GM21717 (cell line): ENCODE measurements at regions not wholly inside any gene's neighbourhood (a gene's known extent, or its start where the extent isn't known, plus 50 kb on each side); places are given as distances from the start of the nearest gene placed in this dataset.

Experiments used
- ATAC-seq: cut with Tn5 transposase; IDR thresholded peaks from one replicate; pipeline ENCODE4 v1.9.1; 2021; ENCODE audit warnings: mild to moderate bottlenecking, moderate library complexity; ENCODE audit not compliant: unreplicated experiment

GRCh38 chr17:55635253-55635914 lies 87.3 kb downstream of the TMEM100 start:
- no peak for ATAC-seq

- no peak for ATAC-seq
These were observed 88.0 kb downstream of the TMEM100 start for GRCh38 chr17:55634702-55635101.

DNA sequence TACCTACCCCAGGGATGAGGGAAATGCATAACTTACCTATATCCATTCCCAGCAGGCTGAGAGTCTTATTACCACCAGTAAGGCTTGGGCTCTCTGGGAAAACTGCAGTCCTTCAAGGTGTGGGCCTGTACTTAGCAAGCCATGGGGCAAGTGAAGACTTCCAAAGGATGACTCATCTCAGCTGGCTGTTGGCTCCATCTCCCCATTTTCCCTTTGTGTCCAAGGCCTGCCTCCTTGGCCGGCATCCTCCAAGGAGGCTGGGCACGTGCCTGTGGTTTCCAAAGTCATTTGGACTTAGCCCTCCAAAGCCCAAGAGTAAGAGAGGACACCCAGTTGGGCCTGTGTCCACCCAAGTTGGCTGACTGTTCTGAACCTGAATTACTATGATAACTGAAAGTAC lies 89.8 kb downstream of the TMEM100 start:
- ATAC-seq: no peak

DNA sequence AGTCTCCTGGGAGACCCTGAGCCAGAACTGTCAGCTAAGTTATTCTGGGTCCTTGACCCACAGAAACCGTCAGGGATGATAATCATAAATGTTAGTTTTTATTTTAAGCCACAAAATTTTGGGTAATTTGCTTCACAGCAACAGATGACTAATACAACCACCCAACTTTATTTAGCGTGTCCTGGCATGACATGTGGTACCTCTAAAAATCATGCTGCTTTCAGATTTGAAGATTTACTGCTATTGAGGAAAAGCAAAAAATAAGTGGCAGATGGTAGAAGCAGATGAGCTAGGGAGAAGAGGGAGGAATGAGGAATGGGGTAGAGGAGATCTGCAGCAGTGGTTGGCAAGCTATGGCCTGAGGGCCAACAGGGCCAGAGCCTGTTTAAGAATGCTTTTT lies 90.4 kb downstream of the TMEM100 start:
- ATAC-seq: no peak

GRCh38 chr17:55629995-55630394 lies 92.7 kb downstream of the TMEM100 start:
- ATAC-seq: no peak

GRCh38 chr17:55625521-55625920 lies 97.1 kb downstream of the TMEM100 start:
- ATAC-seq: peak; percentile 81

GRCh38 chr17:55624772-55625433 lies 97.8 kb downstream of the TMEM100 start:
- peak; percentile 68 for ATAC-seq

DNA sequence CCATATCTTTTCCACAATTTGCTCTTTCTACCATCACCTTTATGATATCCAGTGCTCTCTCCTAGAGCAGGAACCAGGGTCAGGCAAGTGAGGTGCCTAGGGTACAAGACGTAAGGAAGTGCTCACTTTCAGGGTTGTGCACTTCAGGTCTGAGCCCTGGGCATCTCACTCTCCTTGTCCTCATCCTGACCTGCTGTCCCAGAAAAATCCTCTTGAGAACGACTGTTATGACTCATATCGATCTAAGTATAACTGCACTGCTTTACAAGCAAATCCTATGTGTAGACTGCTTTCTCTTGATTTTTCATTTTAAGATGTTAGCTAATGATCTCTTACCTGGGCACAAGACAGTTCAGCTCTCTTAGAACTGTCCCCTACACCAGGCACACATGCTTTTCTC lies 100.1 kb downstream of the TMEM100 start:
- ATAC-seq: no peak

DNA sequence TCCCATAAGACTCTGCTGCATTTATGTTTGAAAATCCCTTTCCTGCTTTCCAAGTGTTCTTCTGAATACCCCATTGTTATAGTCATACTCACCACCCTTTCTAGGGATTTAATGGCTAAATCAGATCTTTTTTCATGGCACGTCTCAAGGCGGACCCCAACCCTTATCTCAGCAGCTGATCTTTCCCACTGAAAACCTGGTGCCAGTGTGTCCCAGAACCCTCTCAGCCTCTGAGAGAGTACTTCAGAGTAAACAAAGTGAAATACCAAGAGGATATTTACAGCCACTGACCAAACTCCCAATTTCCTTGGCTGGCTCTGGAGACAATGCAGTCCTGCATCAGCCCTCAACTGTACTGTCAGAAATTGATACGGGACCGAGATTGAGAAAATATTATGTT lies 101.7 kb downstream of the TMEM100 start:
- ATAC-seq: no peak

DNA sequence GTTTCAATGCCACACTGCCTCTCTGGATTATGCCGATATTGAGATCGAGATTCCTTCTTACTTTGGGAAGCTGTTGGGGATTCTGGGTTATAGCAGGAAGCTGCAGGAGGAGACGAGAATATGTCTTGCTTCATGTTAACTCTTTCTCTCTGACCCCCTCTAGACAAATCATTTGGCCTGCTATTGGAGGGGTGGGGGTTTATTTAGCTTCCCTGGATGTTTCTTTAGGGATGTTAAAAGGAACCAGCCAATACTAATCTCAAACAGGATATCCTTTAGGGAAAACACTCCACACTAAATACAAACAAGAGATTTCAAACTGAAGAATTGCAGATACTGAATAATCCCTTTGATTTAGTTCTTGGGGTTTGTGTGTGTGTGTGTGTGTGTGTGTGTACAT lies 102.6 kb downstream of the TMEM100 start:
- no peak for ATAC-seq

DNA sequence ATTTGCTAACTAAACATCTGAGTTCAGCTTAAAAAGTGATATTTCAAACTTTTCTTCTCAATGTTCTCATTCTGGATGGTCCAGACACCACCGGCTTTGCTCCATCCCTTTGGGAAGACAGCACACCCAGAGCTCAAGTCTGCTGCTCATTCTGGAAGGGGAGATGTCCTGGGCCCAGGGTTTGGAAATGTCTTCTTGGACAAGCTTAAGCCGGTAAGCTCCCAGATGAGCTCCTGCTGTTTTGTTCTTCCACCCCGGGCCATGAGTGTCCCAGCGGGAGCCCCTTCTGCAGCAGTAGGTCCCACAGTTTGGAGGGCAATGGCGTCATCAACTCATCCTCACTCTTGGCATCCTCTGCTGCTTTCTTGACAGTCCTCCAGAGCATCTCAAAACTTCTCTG lies 105.2 kb downstream of the TMEM100 start:
- no peak for ATAC-seq

- no peak for ATAC-seq
These were observed 102.8 kb upstream of the SMIM36 start for GRCh38 chr17:55614061-55614460.

DNA sequence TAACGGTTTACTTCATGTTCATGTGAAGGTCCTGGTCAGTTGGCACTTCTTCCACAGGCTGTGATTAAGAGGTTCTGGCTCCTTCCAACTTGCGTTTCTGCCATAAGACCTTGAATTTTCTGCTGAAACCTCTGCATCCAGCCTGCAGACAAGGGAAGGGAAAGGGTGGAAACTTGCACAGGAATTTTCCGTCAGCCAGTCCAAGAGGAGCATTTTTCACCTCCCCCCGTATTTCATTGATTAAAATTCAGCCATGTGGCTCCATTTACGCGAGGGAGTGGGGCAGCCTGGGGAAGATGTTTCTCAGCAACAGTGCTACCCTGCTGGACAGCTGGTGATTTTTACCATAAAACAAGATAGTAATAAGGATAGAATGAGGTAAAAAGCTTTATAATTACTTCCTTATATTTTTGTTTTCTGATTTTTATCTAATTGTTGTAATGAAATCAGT lies 101.5 kb upstream of the SMIM36 start:
- no peak for ATAC-seq

- ATAC-seq: no peak
These were observed 96.6 kb upstream of the SMIM36 start for GRCh38 chr17:55607731-55608341.

DNA sequence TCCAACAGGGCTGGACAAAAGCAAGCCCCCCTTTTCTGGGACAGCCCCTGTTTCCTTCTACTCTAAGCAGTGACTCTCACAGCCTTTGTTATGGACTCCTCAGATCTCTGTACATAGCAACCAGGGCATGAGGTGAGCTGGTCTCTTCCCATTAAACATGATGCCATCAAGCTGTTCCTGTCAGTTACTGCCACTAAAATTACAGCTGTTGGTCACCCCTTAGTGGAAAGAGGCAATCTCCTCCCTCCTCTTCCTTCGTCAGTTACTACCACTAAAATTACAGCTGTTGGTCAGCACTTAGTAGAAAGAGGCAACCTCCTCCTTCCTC lies 95.2 kb upstream of the SMIM36 start:
- no peak for ATAC-seq

DNA sequence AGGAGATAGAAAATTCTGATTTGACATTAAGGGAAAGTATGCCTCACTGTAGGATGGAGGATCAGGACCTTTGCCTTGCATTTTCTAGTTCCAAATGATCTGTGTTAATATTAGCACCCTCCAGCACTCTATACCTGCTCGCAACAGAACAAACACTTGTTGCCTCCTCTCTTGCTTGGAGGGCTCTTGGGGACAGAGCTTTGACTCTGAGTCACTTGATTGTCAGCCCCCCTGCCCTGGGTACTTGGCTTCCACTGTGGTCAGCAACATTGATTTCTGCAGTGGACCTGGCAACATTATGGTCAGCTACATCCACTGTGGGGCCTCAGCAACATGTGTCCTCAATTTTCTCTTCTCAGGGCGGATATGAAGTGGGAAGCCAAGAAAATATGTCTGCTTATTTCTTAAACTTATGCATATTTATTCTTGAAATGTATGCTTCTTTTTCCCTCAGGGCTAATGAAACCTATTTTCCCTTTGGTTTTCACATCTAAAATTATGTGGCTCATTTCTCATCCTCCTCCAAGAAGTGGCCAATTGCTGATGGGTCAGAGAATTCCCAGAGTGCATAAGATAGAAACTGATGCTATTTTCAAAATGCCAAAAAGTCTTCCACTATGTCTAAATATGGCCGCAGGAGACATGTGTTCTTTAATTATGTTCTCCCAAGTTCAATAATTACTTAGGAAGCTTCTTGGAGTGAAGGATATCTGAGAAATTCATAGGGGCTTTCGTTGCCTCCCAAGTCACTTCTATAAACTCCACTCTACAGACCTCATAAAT lies 94.6 kb upstream of the SMIM36 start:
- no peak for ATAC-seq

DNA sequence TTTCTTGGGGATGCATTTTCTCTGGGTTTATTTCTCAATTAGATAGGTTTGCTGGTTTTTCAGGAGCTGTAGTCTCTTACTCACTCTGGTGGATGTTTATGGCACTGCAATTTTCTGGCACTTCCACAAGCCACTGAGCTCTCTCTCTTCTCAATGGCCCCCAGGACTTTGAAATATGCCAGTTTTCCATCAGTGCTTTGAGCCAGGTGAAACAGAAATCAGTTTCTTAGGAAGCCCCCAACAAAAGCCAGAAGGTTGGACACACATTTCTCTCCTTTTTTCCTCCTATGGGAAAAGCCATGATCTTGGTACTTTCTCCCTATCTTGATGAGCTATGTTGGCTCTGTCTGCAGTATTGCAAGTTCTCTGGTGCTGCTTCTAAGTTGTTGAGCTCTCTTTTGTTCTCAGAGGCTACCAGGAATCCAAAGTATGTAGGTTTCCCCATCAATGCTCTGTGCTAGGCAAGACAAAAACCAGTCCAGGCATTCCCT lies 90.7 kb upstream of the SMIM36 start:
- no peak for ATAC-seq

DNA sequence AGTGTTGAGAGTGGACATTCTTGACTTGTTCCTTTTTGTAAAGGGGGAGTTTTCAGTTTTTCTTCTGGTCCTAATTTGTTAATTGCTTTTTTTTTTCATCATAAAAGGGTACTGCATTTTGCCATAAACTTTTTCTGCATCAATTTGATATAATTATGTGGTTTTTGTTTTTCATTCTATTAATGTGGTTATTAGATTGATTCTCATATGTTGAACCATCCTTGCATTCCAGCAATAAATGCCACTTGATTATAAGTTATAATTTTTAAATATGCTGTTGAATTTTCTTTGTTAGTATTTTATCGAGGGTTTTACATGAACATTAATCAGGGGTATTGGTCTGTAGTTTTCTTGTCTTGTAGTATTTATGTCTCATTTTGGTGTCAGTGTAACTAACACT lies 87.2 kb upstream of the SMIM36 start:
- no peak for ATAC-seq

GRCh38 chr17:55588446-55589242 lies 77.4 kb upstream of the SMIM36 start:
- ATAC-seq: no peak

DNA sequence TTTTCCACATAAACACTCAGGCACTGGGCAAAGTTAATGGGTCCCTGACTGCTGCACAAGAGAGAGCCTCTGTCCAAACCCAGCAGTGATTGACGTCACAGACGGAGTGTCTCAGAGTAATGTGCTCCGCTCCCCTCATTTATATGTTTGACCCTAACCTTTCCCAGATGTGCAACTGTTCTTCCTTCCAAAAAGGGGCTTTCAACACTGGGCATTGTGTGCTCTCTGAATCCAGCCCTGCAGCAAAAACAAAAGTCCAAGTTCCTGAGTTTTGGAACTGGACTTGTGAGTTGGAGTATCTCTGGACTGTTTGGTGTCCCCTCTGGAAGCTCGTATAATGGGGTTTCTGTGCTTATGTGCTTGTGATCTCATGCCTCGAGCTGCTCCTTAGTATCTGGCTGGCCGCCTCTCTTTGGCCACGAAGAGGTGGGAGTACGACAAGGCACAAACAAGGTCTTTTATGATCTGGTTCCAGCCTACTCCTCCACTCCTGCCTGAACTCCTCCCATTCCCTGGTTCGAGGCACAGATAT lies 76.4 kb upstream of the SMIM36 start:
- no peak for ATAC-seq
